H9 (cell line): ENCODE measurements at regions not wholly inside any gene's neighbourhood (a gene's known extent, or its start where the extent isn't known, plus 50 kb on each side); places are given as distances from the start of the nearest gene placed in this dataset.

Source experiments
- DNase-seq: peaks from one replicate; pipeline ENCODE4 v3.0.0-alpha.2; 2017
- H2AFZ ChIP-seq: one replicate; pipeline ENCODE4 v1.6.1; 2013; ENCODE audit warnings: mild to moderate bottlenecking, low read length, control low read depth, moderate library complexity
- H2AK5ac ChIP-seq: 2 replicates; pipeline ENCODE4 v1.6.1; 2013; ENCODE audit warnings: low read length, control low read depth, mixed read lengths; ENCODE audit not compliant: insufficient read length
- H2BK120ac ChIP-seq: one replicate; pipeline ENCODE4 v1.6.1; 2013; ENCODE audit warnings: low read depth, mild to moderate bottlenecking, low read length, control low read depth, inconsistent platforms; ENCODE audit not compliant: poor library complexity, severe bottlenecking
- H2BK12ac ChIP-seq: 2 replicates; pipeline ENCODE4 v1.6.1; 2013; ENCODE audit warnings: low read length, control low read depth, mixed read lengths, low read depth; ENCODE audit not compliant: insufficient read length
- H2BK15ac ChIP-seq: 2 replicates; pipeline ENCODE4 v1.6.1; 2013; ENCODE audit warnings: low read depth, low read length, control low read depth
- H2BK20ac ChIP-seq: one replicate; pipeline ENCODE4 v1.6.1; 2013; ENCODE audit warnings: low read depth, mild to moderate bottlenecking, low read length, control low read depth, inconsistent platforms; ENCODE audit not compliant: poor library complexity, severe bottlenecking
- H2BK5ac ChIP-seq: 2 replicates; pipeline ENCODE4 v1.6.1; 2013; ENCODE audit warnings: low read length, control low read depth, mixed read lengths; ENCODE audit not compliant: insufficient read length
- H3K14ac ChIP-seq: 2 replicates; pipeline ENCODE4 v1.6.1; 2013; ENCODE audit warnings: low read length, control low read depth; ENCODE audit not compliant: insufficient read depth
- H3K18ac ChIP-seq: 2 replicates; pipeline ENCODE4 v1.6.1; 2013; ENCODE audit warnings: low read depth, mild to moderate bottlenecking, mixed read lengths, low read length, control low read depth; ENCODE audit not compliant: insufficient read length
- H3K23ac ChIP-seq: 2 replicates; pipeline ENCODE4 v1.6.1; 2013; ENCODE audit warnings: low read length, control low read depth, mixed read lengths, low read depth; ENCODE audit not compliant: insufficient read length
- H3K23me2 ChIP-seq: 2 replicates; pipeline ENCODE4 v1.6.1; 2013; ENCODE audit warnings: low read depth, mild to moderate bottlenecking, mixed read lengths, low read length, control low read depth; ENCODE audit not compliant: insufficient read length, poor library complexity, severe bottlenecking
- H3K27ac ChIP-seq: 2 replicates; pipeline ENCODE4 v1.5.1; 2013; ENCODE audit warnings: low read length, control low read depth, mixed read lengths, low read depth; ENCODE audit not compliant: insufficient read length
- H3K27me3 ChIP-seq: 2 replicates; pipeline ENCODE4 v1.6.1; 2013; ENCODE audit warnings: low read length, control low read depth, inconsistent platforms; ENCODE audit not compliant: insufficient read depth
- H3K4ac ChIP-seq: 2 replicates; pipeline ENCODE4 v1.6.1; 2013; ENCODE audit warnings: low read depth, mild to moderate bottlenecking, control low read depth, inconsistent platforms, low read length, moderate library complexity
- H3K4me1 ChIP-seq: 2 replicates; pipeline ENCODE4 v1.6.1; 2013; ENCODE audit warnings: low read length, control low read depth, inconsistent platforms; ENCODE audit not compliant: insufficient read depth
- H3K4me2 ChIP-seq: 2 replicates; pipeline ENCODE4 v1.6.1; 2013; ENCODE audit warnings: low read length, control low read depth, mixed read lengths; ENCODE audit not compliant: insufficient read length, insufficient read depth
- H3K56ac ChIP-seq: 2 replicates; pipeline ENCODE4 v1.6.1; 2013; ENCODE audit warnings: low read depth, mild to moderate bottlenecking, mixed read lengths, low read length, control low read depth; ENCODE audit not compliant: insufficient read length
- H3K79me1 ChIP-seq: 2 replicates; pipeline ENCODE4 v1.6.1; 2013; ENCODE audit warnings: low read depth, mild to moderate bottlenecking, moderate library complexity, low read length, control low read depth, inconsistent platforms; ENCODE audit not compliant: insufficient read depth, poor library complexity, severe bottlenecking
- H3K79me2 ChIP-seq: 2 replicates; pipeline ENCODE4 v1.6.1; 2013; ENCODE audit warnings: low read length, control low read depth, inconsistent platforms; ENCODE audit not compliant: insufficient read depth
- H3K9ac ChIP-seq: 2 replicates; pipeline ENCODE4 v1.6.1; 2013; ENCODE audit warnings: low read length, control low read depth, mixed read lengths; ENCODE audit not compliant: insufficient read length; ENCODE audit errors: extremely low read depth
- H3K9me3 ChIP-seq: one replicate; pipeline ENCODE4 v1.6.1; 2013; ENCODE audit warnings: low read depth, low read length, inconsistent platforms; ENCODE audit not compliant: control insufficient read depth
- H3T11ph ChIP-seq: one replicate; pipeline ENCODE4 v1.6.1; 2013; ENCODE audit warnings: mild to moderate bottlenecking, low read length, control low read depth, inconsistent platforms
- H4K20me1 ChIP-seq: one replicate; pipeline ENCODE4 v1.6.1; 2013; ENCODE audit not compliant: control insufficient read depth, insufficient read length, insufficient read depth
- H4K5ac ChIP-seq: 2 replicates; pipeline ENCODE4 v1.6.1; 2013; ENCODE audit warnings: low read depth, mild to moderate bottlenecking, mixed read lengths, low read length, control low read depth; ENCODE audit not compliant: insufficient read length
- H4K8ac ChIP-seq: replicated peaks from 2 replicates; pipeline ENCODE4 v1.6.1; 2013; ENCODE audit warnings: low read length, control low read depth, mixed read lengths, low read depth; ENCODE audit not compliant: insufficient read length
- H4K91ac ChIP-seq: 2 replicates; pipeline ENCODE4 v1.6.1; 2013; ENCODE audit warnings: low read depth, mild to moderate bottlenecking, moderate library complexity, mixed read lengths, low read length, control low read depth; ENCODE audit not compliant: insufficient read length
- H3K27ac Mint-ChIP-seq, 3 experiments: 2 replicates in 2 of 3; 3 replicates in 1 of 3; pipeline ENCODE4 v1.8.0; 2020 to 2021; ENCODE audit warnings: mixed read lengths in 3 of 3, mild to moderate bottlenecking in 1 of 3, moderate library complexity in 1 of 3
- H3K27me3 Mint-ChIP-seq: 2 replicates; pipeline ENCODE4 v1.8.0; 2021; ENCODE audit warnings: low read depth, mild to moderate bottlenecking, moderate library complexity, mixed read lengths
- H3K36me3 Mint-ChIP-seq, 3 experiments: 2 replicates in 2 of 3; 3 replicates in 1 of 3; pipeline ENCODE4 v1.8.0; 2020 to 2021; ENCODE audit warnings: low read depth in 3 of 3, mixed read lengths in 3 of 3; ENCODE audit not compliant: insufficient read depth in 1 of 3
- H3K4me1 Mint-ChIP-seq, 2 experiments: 2 replicates each; pipeline ENCODE4 v1.8.0; 2020; ENCODE audit warnings: mixed read lengths in 2 of 2
- H3K4me3 Mint-ChIP-seq, 2 experiments: 2 replicates in 1 of 2; 3 replicates in 1 of 2; pipeline ENCODE4 v1.8.0; 2020 to 2021; ENCODE audit warnings: mild to moderate bottlenecking in 2 of 2, mixed read lengths in 2 of 2, moderate library complexity in 1 of 2
- H3K9me3 Mint-ChIP-seq, 2 experiments: 2 replicates in 1 of 2; 3 replicates in 1 of 2; pipeline ENCODE4 v1.8.0; 2020; ENCODE audit warnings: mild to moderate bottlenecking in 2 of 2, mixed read lengths in 2 of 2, moderate library complexity in 1 of 2
- CTCF ChIP-seq: fragments of 200-600 bp; sonication (generic); conservative IDR thresholded peaks from 3 replicates; pipeline ENCODE4 v1.8.0; 2021; ENCODE audit warnings: antibody characterized with exemption, mild to moderate bottlenecking
- WGBS: extraction: QIAGEN DNeasy Blood & Tissue Kit; methylation state at CpG from one replicate; pipeline ENCODE4 v1.1.7; 2013; ENCODE audit warnings: missing lambda C conversion rate, low lambda C conversion rate, mixed read lengths; ENCODE audit not compliant: insufficient read length; ENCODE audit errors: extremely low coverage; 5-methylcytosine and 5-hydroxymethylcytosine counted together

- Histone ChIP-seq H3K27ac (no peak overlapping the region), H2AFZ (no peak overlapping the region), H2BK12ac (no peak overlapping the region), H4K8ac (no peak overlapping the region), H3K4me1 (no peaks in the 10 kb centered on the region), H3K23ac (no peak overlapping the region), H2BK120ac (no peak overlapping the region), H3K4ac (no peak overlapping the region), H3T11ph (no peak overlapping the region), H3K79me1 (no peaks in the 10 kb centered on the region), H4K5ac (no peak overlapping the region), H4K20me1 (no peaks in the 10 kb centered on the region), H3K9ac (no peak overlapping the region), H3K79me2 (no peaks in the 10 kb centered on the region), H3K4me2 (no peak overlapping the region), H3K14ac (no peak overlapping the region), H3K18ac (no peak overlapping the region), H2BK15ac (no peak overlapping the region), H3K56ac (no peak overlapping the region), H2BK20ac (no peak overlapping the region), H3K27me3 (no peaks in the 10 kb centered on the region), H2AK5ac (no peak overlapping the region), H3K23me2 (no peaks in the 10 kb centered on the region), H4K91ac (no peak overlapping the region), H2BK5ac (no peak overlapping the region), H3K9me3 (no peaks in the 10 kb centered on the region)
- no peak for DNase-seq
- no CpG with 5 or more reads among the region's 11 CpGs for WGBS
- Mint-ChIP-seq H3K9me3 (0 out of 5 replicates have a peak, but pooled peaks cover 0 to 2% of the 10 kb centered on the region in 2 experiments), H3K4me3 (no peak overlapping the region), H3K27ac (no peak overlapping the region), H3K36me3 (no peaks in the 10 kb centered on the region), H3K27me3 (no peaks in the 10 kb centered on the region; the same call in 1 of the 2 replicates), H3K4me1 (peaks cover 0 to 4% of the 10 kb centered on the region in 2 experiments; a peak in 2 of 4 replicates)
- TF ChIP-seq CTCF: no peak
These were observed 109.8 kb downstream of the DDX1 start for GRCh38 chr2:15701341-15701907.
